ENCODE measurements at regions not wholly inside any gene's neighbourhood (a gene's known extent, or its start where the extent isn't known, plus 50 kb on each side); places are given as distances from the start of the nearest gene placed in this dataset.

DNA sequence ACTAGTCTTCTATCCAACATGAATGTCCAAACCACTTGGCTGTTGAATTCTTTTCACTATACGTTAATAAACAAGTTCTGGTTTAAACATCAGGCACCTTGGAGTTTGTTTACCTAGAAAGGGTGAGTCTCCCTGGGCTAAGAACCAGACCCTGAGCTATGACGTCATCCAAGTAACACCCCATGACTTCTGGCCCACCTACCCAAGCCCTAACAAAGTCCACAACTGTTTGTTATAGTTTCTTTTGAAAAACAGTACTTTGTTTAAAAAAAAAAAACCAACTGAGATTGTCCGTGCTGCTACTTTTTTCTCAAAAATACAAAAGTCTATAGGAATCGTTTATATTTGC lies 146.9 kb upstream of the BEND6 start:
- TF ChIP-seq POLR2AphosphoS5 (IDR thresholded peaks at IDR 0.05; ENCODE audit: low read depth) = no peak
- TF ChIP-seq EZH2phosphoT487 (IDR thresholded peaks at IDR 0.05; ENCODE audit: unreplicated experiment) = no peak
- TF ChIP-seq EZH2 (IDR thresholded peaks at IDR 0.05; ENCODE audit: low read depth, unreplicated experiment) = no peak
- peak; percentile 67 for TF ChIP-seq CREB1 (CRISPR knock-in tag; IDR thresholded peaks at IDR 0.05; ENCODE audit: low read depth)
- TF ChIP-seq, protein P1, sequence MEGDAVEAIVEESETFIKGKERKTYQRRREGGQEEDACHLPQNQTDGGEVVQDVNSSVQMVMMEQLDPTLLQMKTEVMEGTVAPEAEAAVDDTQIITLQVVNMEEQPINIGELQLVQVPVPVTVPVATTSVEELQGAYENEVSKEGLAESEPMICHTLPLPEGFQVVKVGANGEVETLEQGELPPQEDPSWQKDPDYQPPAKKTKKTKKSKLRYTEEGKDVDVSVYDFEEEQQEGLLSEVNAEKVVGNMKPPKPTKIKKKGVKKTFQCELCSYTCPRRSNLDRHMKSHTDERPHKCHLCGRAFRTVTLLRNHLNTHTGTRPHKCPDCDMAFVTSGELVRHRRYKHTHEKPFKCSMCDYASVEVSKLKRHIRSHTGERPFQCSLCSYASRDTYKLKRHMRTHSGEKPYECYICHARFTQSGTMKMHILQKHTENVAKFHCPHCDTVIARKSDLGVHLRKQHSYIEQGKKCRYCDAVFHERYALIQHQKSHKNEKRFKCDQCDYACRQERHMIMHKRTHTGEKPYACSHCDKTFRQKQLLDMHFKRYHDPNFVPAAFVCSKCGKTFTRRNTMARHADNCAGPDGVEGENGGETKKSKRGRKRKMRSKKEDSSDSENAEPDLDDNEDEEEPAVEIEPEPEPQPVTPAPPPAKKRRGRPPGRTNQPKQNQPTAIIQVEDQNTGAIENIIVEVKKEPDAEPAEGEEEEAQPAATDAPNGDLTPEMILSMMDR (conservative IDR thresholded peaks at IDR 0.05; ENCODE audit: low read depth in 2 of 2) = no peak
- TF ChIP-seq, protein P2, sequence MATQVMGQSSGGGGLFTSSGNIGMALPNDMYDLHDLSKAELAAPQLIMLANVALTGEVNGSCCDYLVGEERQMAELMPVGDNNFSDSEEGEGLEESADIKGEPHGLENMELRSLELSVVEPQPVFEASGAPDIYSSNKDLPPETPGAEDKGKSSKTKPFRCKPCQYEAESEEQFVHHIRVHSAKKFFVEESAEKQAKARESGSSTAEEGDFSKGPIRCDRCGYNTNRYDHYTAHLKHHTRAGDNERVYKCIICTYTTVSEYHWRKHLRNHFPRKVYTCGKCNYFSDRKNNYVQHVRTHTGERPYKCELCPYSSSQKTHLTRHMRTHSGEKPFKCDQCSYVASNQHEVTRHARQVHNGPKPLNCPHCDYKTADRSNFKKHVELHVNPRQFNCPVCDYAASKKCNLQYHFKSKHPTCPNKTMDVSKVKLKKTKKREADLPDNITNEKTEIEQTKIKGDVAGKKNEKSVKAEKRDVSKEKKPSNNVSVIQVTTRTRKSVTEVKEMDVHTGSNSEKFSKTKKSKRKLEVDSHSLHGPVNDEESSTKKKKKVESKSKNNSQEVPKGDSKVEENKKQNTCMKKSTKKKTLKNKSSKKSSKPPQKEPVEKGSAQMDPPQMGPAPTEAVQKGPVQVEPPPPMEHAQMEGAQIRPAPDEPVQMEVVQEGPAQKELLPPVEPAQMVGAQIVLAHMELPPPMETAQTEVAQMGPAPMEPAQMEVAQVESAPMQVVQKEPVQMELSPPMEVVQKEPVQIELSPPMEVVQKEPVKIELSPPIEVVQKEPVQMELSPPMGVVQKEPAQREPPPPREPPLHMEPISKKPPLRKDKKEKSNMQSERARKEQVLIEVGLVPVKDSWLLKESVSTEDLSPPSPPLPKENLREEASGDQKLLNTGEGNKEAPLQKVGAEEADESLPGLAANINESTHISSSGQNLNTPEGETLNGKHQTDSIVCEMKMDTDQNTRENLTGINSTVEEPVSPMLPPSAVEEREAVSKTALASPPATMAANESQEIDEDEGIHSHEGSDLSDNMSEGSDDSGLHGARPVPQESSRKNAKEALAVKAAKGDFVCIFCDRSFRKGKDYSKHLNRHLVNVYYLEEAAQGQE (IDR thresholded peaks at IDR 0.05; ENCODE audit: unreplicated experiment) = no peak
- TF ChIP-seq ZNF331 (CRISPR knock-in tag; IDR thresholded peaks at IDR 0.05; ENCODE audit: low read depth) = no peak
- TF ChIP-seq JUNB (IDR thresholded peaks at IDR 0.05; ENCODE audit: unreplicated experiment) = no peak
- TF ChIP-seq, protein P3, sequence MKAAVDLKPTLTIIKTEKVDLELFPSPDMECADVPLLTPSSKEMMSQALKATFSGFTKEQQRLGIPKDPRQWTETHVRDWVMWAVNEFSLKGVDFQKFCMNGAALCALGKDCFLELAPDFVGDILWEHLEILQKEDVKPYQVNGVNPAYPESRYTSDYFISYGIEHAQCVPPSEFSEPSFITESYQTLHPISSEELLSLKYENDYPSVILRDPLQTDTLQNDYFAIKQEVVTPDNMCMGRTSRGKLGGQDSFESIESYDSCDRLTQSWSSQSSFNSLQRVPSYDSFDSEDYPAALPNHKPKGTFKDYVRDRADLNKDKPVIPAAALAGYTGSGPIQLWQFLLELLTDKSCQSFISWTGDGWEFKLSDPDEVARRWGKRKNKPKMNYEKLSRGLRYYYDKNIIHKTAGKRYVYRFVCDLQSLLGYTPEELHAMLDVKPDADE (IDR thresholded peaks at IDR 0.05) = no peak
- TF ChIP-seq NANOG (IDR thresholded peaks at IDR 0.05; ENCODE audit: borderline replicate concordance) = no peak
- TF ChIP-seq STAT1 (IDR thresholded peaks at IDR 0.05; ENCODE audit: unreplicated experiment) = no peak
- TF ChIP-seq, protein P4, sequence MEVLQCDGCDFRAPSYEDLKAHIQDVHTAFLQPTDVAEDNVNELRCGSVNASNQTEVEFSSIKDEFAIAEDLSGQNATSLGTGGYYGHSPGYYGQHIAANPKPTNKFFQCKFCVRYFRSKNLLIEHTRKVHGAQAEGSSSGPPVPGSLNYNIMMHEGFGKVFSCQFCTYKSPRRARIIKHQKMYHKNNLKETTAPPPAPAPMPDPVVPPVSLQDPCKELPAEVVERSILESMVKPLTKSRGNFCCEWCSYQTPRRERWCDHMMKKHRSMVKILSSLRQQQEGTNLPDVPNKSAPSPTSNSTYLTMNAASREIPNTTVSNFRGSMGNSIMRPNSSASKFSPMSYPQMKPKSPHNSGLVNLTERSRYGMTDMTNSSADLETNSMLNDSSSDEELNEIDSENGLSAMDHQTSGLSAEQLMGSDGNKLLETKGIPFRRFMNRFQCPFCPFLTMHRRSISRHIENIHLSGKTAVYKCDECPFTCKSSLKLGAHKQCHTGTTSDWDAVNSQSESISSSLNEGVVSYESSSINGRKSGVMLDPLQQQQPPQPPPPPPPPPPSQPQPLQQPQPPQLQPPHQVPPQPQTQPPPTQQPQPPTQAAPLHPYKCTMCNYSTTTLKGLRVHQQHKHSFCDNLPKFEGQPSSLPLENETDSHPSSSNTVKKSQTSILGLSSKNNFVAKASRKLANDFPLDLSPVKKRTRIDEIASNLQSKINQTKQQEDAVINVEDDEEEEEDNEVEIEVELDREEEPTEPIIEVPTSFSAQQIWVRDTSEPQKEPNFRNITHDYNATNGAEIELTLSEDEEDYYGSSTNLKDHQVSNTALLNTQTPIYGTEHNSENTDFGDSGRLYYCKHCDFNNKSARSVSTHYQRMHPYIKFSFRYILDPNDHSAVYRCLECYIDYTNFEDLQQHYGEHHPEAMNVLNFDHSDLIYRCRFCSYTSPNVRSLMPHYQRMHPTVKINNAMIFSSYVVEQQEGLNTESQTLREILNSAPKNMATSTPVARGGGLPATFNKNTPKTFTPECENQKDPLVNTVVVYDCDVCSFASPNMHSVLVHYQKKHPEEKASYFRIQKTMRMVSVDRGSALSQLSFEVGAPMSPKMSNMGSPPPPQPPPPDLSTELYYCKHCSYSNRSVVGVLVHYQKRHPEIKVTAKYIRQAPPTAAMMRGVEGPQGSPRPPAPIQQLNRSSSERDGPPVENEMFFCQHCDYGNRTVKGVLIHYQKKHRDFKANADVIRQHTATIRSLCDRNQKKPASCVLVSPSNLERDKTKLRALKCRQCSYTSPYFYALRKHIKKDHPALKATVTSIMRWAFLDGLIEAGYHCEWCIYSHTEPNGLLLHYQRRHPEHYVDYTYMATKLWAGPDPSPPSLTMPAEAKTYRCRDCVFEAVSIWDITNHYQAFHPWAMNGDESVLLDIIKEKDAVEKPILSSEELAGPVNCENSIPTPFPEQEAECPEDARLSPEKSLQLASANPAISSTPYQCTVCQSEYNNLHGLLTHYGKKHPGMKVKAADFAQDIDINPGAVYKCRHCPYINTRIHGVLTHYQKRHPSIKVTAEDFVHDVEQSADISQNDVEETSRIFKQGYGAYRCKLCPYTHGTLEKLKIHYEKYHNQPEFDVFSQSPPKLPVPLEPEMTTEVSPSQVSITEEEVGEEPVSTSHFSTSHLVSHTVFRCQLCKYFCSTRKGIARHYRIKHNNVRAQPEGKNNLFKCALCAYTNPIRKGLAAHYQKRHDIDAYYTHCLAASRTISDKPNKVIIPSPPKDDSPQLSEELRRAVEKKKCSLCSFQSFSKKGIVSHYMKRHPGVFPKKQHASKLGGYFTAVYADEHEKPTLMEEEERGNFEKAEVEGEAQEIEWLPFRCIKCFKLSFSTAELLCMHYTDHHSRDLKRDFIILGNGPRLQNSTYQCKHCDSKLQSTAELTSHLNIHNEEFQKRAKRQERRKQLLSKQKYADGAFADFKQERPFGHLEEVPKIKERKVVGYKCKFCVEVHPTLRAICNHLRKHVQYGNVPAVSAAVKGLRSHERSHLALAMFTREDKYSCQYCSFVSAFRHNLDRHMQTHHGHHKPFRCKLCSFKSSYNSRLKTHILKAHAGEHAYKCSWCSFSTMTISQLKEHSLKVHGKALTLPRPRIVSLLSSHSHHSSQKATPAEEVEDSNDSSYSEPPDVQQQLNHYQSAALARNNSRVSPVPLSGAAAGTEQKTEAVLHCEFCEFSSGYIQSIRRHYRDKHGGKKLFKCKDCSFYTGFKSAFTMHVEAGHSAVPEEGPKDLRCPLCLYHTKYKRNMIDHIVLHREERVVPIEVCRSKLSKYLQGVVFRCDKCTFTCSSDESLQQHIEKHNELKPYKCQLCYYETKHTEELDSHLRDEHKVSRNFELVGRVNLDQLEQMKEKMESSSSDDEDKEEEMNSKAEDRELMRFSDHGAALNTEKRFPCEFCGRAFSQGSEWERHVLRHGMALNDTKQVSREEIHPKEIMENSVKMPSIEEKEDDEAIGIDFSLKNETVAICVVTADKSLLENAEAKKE (CRISPR knock-in tag; IDR thresholded peaks at IDR 0.05) = no peak

Data from GM23338 (cell line).